Thymus (tissue), 11 donors: ENCODE measurements at regions not wholly inside any gene's neighbourhood (a gene's known extent, or its start where the extent isn't known, plus 50 kb on each side); places are given as distances from the start of the nearest gene placed in this dataset.

ENCODE experiments used
- DNase-seq, 9 donors: peaks; one replicate each; pipeline ENCODE4 v3.0.0-alpha.2; 2013; ENCODE audit warnings: low spot score in 9 of 9, low read depth in 6 of 9, missing footprints in 1 of 9
- H3K27ac ChIP-seq, 2 donors: one replicate each; pipeline ENCODE4 v1.5.1; 2013; ENCODE audit warnings: control low read depth in 1 of 2, low read depth in 1 of 2, low read length in 1 of 2, mild to moderate bottlenecking in 1 of 2, moderate library complexity in 1 of 2
- H3K27me3 ChIP-seq, 2 donors: one replicate each; pipeline ENCODE4 v1.5.1; 2013; ENCODE audit warnings: low read length in 1 of 2; ENCODE audit not compliant: control insufficient read depth in 2 of 2, insufficient read depth in 1 of 2
- H3K36me3 ChIP-seq, 2 donors: one replicate each; pipeline ENCODE4 v1.5.1; 2013; ENCODE audit warnings: low read length in 1 of 2, mild to moderate bottlenecking in 1 of 2, moderate library complexity in 1 of 2; ENCODE audit not compliant: control insufficient read depth in 2 of 2, insufficient read depth in 2 of 2
- H3K4me1 ChIP-seq, 2 donors: one replicate each; pipeline ENCODE4 v1.5.1; 2013; ENCODE audit warnings: low read length in 2 of 2; ENCODE audit not compliant: control insufficient read depth in 2 of 2, insufficient read depth in 2 of 2
- H3K4me3 ChIP-seq, 2 donors: one replicate each; pipeline ENCODE4 v1.5.1; 2013; ENCODE audit warnings: low read length in 2 of 2, control low read depth in 1 of 2, mild to moderate bottlenecking in 1 of 2
- H3K9me3 ChIP-seq, 2 donors: one replicate each; pipeline ENCODE4 v1.5.1; 2013; ENCODE audit warnings: low read length in 1 of 2, mild to moderate bottlenecking in 1 of 2; ENCODE audit not compliant: control insufficient read depth in 2 of 2, insufficient read depth in 1 of 2
- WGBS: extraction: QIAGEN DNeasy Blood & Tissue Kit; methylation state at CpG from one replicate; pipeline ENCODE4 v1.1.7; 2013; 5-methylcytosine and 5-hydroxymethylcytosine counted together
- donor health status: healthy.

- Histone ChIP-seq H3K4me3 (no peak overlapping the region), H3K4me1 (no peaks in the 10 kb centered on the region), H3K36me3 (no peaks in the 10 kb centered on the region), H3K9me3 (no peaks in the 10 kb centered on the region), H3K27ac (no peak overlapping the region), H3K27me3 (no peaks in the 10 kb centered on the region)
- WGBS = 92% methylated on average over 5 of the region's 5 CpGs
- DNase-seq = no peak
Measured at GRCh38 chr2:175624785-175625184, 377.3 kb downstream of the LNPK start.

- Histone ChIP-seq H3K4me3 (no peak overlapping the region), H3K36me3 (no peaks in the 10 kb centered on the region), H3K9me3 (no peaks in the 10 kb centered on the region), H3K27ac (no peak overlapping the region), H3K4me1 (no peaks in the 10 kb centered on the region), H3K27me3 (no peaks in the 10 kb centered on the region)
- no peak for DNase-seq
Measured at GRCh38 chr2:175624211-175624761, 377.8 kb downstream of the LNPK start.

GRCh38 chr2:175621821-175622220 is 380.2 kb downstream of the LNPK start:
- H3K4me1 ChIP-seq = no peaks in the 10 kb centered on the region
- H3K4me3 ChIP-seq = no peak overlapping the region
- DNase-seq = no peak
- no peak overlapping the region for H3K27ac ChIP-seq
- H3K36me3 ChIP-seq = no peaks in the 10 kb centered on the region
- no peaks in the 10 kb centered on the region for H3K27me3 ChIP-seq
- WGBS = 96% methylated on average over 2 of the region's 2 CpGs
- no peaks in the 10 kb centered on the region for H3K9me3 ChIP-seq

- 84% methylated on average over 2 of the region's 2 CpGs for WGBS
- no peak overlapping the region for H3K27ac ChIP-seq
- DNase-seq = no peak
- no peaks in the 10 kb centered on the region for H3K4me1 ChIP-seq
- H3K27me3 ChIP-seq = no peaks in the 10 kb centered on the region
- H3K9me3 ChIP-seq = no peaks in the 10 kb centered on the region
- H3K36me3 ChIP-seq = no peaks in the 10 kb centered on the region
- H3K4me3 ChIP-seq = no peak overlapping the region
Measured at GRCh38 chr2:175620106-175620505, 382.0 kb downstream of the LNPK start.

- Histone ChIP-seq H3K4me1 (no peaks in the 10 kb centered on the region), H3K27me3 (no peaks in the 10 kb centered on the region), H3K36me3 (no peaks in the 10 kb centered on the region), H3K4me3 (no peak overlapping the region), H3K9me3 (no peaks in the 10 kb centered on the region), H3K27ac (no peak overlapping the region)
- 96% methylated on average over 2 of the region's 2 CpGs for WGBS
- DNase-seq = no peak
Measured at GRCh38 chr2:175619179-175620045, 382.7 kb downstream of the LNPK start.

GRCh38 chr2:175612280-175612679 is 389.8 kb downstream of the LNPK start:
- 83% methylated on average over 6 of the region's 6 CpGs for WGBS
- Histone ChIP-seq H3K4me3 (no peak overlapping the region), H3K27ac (no peak overlapping the region), H3K36me3 (no peaks in the 10 kb centered on the region), H3K9me3 (no peaks in the 10 kb centered on the region), H3K27me3 (no peaks in the 10 kb centered on the region), H3K4me1 (no peaks in the 10 kb centered on the region)
- no peak for DNase-seq

- DNase-seq = no peak
- no peaks in the 10 kb centered on the region for H3K9me3 ChIP-seq
- H3K36me3 ChIP-seq = no peaks in the 10 kb centered on the region
- H3K4me1 ChIP-seq = no peaks in the 10 kb centered on the region
- WGBS = 90% methylated on average over 12 of the region's 12 CpGs
- no peaks in the 10 kb centered on the region for H3K27me3 ChIP-seq
- H3K4me3 ChIP-seq = no peak overlapping the region
- no peak overlapping the region for H3K27ac ChIP-seq
Measured at GRCh38 chr2:175606010-175606841, 395.8 kb downstream of the LNPK start.

GRCh38 chr2:175605640-175606009 is 396.4 kb downstream of the LNPK start:
- DNase-seq = no peak
- H3K9me3 ChIP-seq = no peaks in the 10 kb centered on the region
- H3K4me3 ChIP-seq = no peak overlapping the region
- H3K36me3 ChIP-seq = no peaks in the 10 kb centered on the region
- no peaks in the 10 kb centered on the region for H3K27me3 ChIP-seq
- H3K4me1 ChIP-seq = no peaks in the 10 kb centered on the region
- no peak overlapping the region for H3K27ac ChIP-seq
- 82% methylated on average over 5 of the region's 5 CpGs for WGBS

- H3K27me3 ChIP-seq = no peaks in the 10 kb centered on the region
- H3K36me3 ChIP-seq = no peaks in the 10 kb centered on the region
- WGBS = 96% methylated on average over 1 of the region's 1 CpG
- H3K9me3 ChIP-seq = no peaks in the 10 kb centered on the region
- no peak overlapping the region for H3K4me3 ChIP-seq
- H3K4me1 ChIP-seq = no peaks in the 10 kb centered on the region
- H3K27ac ChIP-seq = no peak overlapping the region
- no peak for DNase-seq
Measured at GRCh38 chr2:175601969-175602368, 400.1 kb downstream of the LNPK start.
